Activated CD4-positive, CD25-positive, alpha-beta regulatory T cell treated with anti-CD3 and anti-CD28 coated beads, Interleukin-2, amount 50 U/mL, for 24 hours (primary cell): ENCODE measurements at regions not wholly inside any gene's neighbourhood (a gene's known extent, or its start where the extent isn't known, plus 50 kb on each side); places are given as distances from the start of the nearest gene placed in this dataset.

ENCODE experiments used
- ATAC-seq, 2 donors: fragments of 150-1000 bp; cut with Tn5 transposase; one replicate each; pipeline ENCODE4 v1.10.0; 2021; ENCODE audit warnings: mild to moderate bottlenecking in 1 of 2, moderate library complexity in 1 of 2

DNA sequence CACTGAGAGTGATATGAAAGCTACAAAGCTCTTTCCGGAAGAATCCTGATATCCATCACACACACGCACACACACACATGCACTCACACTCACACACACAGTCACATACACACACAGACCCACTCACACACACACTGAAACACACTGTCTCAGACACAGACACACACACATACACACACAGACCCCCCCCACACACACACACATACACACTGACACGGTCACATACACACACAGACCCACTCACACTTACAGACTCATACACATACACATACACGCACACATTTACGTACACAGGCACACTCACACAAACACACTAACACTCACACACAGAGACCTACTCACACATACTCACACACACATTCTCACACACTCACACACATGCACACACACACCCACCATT lies 58.6 kb downstream of the LIG4 start:
- ATAC-seq, result no peak

DNA sequence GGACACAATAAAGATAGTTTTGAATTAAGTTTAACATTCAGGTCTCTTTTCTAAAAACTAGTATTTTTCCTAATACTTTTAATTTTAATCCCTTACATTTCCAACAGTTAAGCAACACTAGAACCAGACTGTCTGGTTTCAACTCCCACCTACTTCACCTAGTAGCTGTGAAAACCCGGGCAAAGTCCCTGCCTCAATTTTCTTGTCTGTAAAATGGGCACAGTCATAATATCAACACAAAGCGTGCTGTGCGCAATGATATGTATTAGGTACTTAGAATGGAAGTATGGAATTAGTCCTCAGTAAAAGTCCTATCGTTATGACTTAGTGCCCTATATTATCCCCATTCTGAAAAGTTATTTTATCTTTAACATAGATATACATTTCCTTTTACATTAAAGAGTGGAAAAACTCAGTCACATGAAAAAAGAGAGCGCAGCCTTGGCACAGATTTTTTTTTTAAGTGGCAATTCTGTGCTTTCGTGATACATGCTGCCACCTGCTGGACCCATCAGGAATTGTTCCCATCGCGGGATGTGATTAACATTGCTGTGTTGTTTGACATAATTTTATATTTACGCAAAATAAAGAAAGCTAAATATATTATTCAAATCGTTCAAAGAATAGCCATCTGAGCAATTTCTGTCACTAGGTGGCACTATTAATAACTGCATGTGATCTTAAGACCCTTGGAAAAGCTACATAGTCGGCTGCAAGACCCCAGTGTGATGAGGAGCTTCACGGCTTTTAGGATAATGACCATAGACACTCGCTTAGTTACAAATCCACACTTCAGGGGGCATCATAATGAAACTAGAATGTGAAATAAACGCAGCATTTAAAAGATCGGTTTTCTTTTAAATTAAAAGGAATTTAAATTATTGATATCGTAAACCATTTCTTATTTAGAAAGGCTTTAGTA lies 59.9 kb downstream of the LIG4 start:
- no peak for ATAC-seq

GRCh38 chr13:108154421-108154858 lies 60.9 kb downstream of the LIG4 start:
- ATAC-seq, result no peak

GRCh38 chr13:108146642-108147041 lies 68.7 kb downstream of the LIG4 start:
- ATAC-seq, result no peak

DNA sequence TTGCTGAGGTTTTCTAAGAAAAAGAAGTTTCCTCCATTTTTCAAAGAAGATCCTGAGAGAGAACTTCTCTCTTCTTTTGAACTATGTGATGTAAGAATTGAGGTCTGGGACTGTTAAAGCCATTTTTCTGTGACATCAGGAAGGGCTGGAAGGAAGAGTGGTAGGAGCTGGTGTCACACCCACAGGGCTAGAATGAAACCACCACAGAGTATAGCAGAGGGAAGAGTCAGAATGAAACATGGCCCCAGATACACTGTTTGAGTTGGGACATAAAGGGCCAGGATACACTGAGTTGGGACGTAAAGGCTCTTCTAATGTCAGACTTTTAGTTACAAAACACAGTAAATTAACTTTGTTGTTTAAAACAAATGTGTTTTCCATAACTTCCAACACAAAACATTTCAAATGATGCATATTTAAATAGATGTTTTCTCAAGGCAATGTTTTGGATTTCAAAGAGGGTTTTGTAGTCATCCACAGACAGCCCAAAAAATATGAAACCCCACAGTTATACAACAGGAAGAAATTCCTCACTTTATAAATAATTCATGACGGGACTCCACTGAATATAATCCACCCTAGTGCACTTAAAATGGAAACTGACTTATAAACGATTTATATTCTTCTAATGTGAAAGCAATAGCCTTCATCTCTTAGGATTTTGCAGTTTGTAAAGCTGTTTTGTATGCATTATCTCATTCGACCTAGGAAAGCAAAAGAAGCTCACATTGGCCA lies 72.5 kb downstream of the LIG4 start:
- no peak for ATAC-seq

GRCh38 chr13:108137176-108137575 lies 78.2 kb downstream of the LIG4 start:
- ATAC-seq, result no peak

- no peak for ATAC-seq
These were observed 87.9 kb downstream of the LIG4 start for GRCh38 chr13:108127406-108127805.

- ATAC-seq, result no peak
These were observed 89.3 kb downstream of the LIG4 start for GRCh38 chr13:108126056-108126455.

DNA sequence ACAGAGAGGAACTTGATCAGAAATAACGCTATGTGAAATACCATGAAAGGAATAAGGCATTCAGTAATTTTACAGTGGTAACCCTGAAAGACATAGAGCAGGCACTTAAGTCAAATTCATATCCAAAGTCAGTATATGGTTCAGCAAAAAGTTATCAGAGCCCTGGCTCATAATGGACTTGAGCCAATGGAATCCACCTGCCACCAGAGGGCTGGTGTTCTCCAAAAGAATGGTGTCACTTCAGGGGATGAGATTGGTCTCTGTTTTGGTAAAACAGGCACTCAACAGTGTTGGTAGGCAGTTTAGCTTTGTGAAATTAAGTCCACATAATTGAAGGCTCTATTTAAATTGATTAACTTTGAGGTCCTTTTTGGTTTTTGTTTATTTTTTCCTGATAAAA lies 93.9 kb downstream of the LIG4 start:
- ATAC-seq, result no peak

DNA sequence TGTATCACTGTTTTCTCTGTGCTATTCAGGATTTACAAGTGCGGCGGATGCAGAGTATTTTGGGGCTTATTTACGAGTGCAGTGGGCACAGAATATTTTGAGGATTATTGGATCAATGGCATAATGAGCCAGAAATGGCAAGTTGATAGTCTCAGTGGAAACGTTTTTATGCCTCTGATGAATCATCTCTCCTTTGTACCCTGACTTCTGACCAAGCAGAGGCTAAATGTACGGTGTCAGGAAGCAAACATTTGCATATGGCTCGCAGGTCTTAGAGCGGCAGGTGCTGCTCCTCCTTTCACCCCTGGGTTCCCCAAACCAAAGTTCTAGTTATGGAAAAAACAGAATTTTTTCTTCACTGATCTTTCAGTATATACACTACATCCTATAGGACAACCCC lies 94.5 kb downstream of the LIG4 start:
- ATAC-seq, result no peak

DNA sequence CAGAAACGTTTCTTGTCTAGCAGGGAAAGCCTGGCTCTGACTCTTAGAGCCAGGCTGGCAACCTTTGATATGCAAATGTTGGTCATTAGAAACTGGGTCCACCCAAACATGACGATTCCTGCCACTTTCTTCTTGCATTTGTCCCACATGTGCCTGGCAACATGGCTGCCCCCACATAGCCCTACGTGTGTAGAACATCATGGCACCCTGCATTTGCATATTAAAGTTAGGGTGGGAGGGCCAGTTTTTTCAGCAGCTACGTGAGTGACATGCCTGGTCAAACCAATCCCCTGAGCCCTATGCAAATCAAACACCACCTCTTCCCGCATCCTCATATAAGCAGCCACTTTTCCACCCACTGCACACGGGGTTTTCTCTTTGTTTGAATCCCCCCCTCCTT lies 95.0 kb downstream of the LIG4 start:
- no peak for ATAC-seq

- ATAC-seq, result no peak
These were observed 99.6 kb downstream of the LIG4 start for GRCh38 chr13:108115738-108116137.

DNA sequence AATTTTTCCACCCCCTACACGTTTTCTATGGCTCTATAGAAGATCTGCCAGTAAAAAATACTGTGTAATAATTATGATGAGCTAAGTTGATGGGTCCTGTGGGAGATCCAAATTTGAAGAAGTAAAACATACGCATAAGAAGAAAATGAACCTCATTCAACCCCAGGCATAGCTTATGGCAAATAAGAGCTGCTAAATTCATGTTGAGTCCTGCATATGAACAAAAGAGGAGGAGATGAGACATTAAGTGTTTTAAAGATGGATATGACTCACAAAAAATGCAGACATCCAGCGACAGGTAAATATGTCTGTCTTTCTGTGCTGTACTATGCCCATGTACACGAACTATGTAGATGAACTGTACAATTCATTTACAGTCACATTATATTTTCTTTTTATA lies 101.9 kb downstream of the LIG4 start:
- ATAC-seq, result no peak

DNA sequence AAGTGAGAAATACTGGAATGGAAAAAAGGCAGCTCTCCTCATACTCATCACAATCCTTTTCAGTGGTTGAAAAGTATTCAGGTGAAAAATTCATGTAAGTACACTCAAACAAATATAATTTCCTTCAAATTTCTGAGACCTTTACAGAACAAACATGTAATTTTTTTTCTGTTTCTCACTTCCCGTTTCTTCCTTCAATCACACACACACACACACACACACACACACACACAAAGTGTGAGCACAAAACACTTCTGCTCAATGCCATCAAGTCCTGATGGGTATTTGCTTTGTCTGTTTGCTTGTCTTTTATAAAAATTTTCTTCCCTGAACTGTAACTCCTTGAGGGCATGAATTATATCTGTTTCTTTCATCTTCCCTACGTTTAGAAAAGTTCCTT lies 110.6 kb downstream of the LIG4 start:
- no peak for ATAC-seq

- ATAC-seq, result no peak
These were observed 112.6 kb downstream of the LIG4 start for GRCh38 chr13:108102771-108103170.

- ATAC-seq, result no peak
These were observed 118.9 kb downstream of the LIG4 start for GRCh38 chr13:108096301-108096915.

- no peak for ATAC-seq
These were observed 120.3 kb downstream of the LIG4 start for GRCh38 chr13:108095036-108095435.

- no peak for ATAC-seq
These were observed 121.7 kb downstream of the LIG4 start for GRCh38 chr13:108093616-108094015.

- no peak for ATAC-seq
These were observed 127.5 kb downstream of the LIG4 start for GRCh38 chr13:108087810-108088209.

- no peak for ATAC-seq
These were observed 128.7 kb downstream of the LIG4 start for GRCh38 chr13:108086678-108087077.

DNA sequence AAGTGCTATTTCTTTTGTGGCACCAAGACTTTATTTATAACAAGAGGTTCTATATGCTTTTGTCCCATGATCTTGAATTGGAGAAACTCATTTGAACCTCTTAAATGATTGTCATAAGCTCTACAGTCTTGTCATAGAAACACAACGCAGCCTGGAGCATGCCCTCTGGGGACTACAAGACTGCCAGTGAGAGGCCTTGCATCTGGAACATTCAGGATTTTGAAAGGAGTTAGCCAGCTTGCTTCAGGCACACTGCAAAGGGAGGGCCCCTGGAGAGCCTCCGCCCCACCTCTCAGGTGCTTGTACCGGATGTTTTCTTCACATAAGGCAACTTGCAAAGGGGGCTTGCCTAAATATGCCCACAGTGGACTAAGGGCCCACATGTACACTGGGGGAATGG lies 130.5 kb downstream of the LIG4 start:
- ATAC-seq, result no peak

- no peak for ATAC-seq
These were observed 132.3 kb downstream of the LIG4 start for GRCh38 chr13:108083056-108083455.

DNA sequence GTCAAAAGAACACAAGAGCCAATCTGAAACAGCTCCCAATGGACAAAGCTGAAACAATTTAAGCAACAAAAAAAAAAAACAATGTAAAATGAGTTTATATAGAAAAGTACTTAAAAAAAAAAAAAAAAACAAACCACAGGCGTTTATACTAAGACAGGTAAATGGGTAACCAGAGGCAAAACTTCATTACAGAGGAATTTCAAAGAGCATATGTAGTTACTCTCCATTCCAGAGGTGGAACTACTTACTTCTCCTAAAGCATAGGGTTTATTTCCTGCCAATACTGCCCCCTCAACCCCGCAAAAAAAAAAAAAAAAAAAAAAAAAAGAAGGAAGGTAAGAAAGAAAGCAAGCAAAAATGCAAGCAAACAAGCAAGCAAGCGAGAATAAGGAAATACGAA lies 132.9 kb downstream of the LIG4 start:
- ATAC-seq, result no peak

DNA sequence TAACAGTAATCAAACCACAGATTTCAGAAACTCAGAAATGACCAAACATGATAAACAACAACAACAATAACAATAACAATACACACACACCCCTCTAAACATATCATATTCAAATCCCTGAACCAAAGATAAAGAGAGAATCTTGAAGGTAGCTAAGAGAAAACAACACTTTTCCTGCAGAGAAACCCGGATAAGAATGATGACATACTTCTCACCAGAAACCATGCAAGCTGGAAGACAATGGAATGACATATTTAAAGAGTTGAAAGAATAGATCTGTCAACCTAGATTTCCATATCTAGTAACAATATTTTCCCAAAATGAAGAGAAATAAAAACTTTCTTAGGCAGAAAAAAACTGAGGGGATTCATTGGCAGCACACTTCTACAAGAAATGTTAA lies 138.1 kb downstream of the LIG4 start:
- ATAC-seq, result no peak
